HG03520 (cell line): ENCODE measurements at regions not wholly inside any gene's neighbourhood (a gene's known extent, or its start where the extent isn't known, plus 50 kb on each side); places are given as distances from the start of the nearest gene placed in this dataset.

Experiments used
- ATAC-seq: cut with Tn5 transposase; IDR thresholded peaks from one replicate; pipeline ENCODE4 v1.9.1; 2021; ENCODE audit warnings: mild to moderate bottlenecking, moderate library complexity; ENCODE audit not compliant: unreplicated experiment

GRCh38 chr3:147755310-147755709, 346.1 kb downstream of the ZIC1 start:
- no peak for ATAC-seq

GRCh38 chr3:147756476-147756875, 347.3 kb downstream of the ZIC1 start:
- no peak for ATAC-seq

DNA sequence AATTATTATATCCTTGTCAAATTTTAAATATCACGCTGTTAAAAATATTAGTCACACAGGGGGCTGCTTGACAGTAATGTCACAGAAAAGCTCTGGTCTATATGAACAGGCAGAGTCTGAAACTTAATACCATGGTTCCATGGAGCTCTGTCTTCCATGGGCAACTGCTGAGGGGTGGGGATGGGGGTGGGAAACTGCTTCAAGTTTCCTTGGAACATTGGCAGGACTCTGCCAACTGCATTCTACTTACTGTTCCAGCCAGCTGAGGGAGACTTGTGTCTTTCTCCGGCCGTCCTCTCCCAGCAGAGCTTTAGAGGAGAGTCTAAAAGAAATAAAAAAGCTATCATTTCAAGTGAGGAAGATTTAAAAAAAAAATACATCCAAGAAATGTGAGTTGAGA, 348.7 kb downstream of the ZIC1 start:
- no peak for ATAC-seq

- ATAC-seq: no peak
These were observed 349.6 kb downstream of the ZIC1 start for GRCh38 chr3:147758771-147759170.

DNA sequence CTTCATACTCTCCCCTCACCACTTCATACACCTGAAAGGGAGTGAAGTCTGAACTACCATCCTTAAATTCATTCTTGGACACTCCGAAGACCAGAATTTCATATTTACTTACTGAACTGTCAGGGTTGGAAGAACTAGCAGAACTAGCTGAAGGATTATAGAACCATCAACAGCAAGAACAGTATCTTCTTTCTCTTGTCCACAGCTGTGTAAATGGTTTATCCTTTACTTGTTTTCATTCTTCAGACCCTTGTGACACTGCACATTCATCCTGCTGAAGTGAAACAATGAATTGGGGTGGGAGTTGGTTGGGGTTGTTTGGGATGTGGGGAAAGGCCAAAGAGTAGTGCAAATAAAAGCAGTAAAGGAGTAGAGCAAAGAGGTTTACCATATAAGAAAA, 350.9 kb downstream of the ZIC1 start:
- ATAC-seq: no peak

DNA sequence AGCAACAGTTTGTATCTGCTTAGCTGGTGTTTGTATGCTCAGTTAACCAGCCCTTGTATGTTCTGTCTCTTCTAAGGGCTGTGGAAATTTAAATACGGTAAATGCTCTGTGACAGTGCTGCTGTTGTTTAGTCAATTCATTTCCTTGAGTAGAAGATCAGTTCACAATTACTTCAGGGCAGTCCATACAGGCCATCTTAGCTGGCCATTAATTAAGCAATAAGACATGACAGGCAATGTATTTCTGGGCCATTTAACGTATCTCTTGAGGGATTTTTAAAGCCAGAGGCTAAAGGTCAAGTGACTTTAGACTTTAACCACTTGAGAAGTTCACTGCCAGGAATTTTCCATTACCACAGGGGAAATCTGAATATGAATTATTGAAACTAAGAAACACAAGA, 351.8 kb downstream of the ZIC1 start:
- ATAC-seq: no peak

DNA sequence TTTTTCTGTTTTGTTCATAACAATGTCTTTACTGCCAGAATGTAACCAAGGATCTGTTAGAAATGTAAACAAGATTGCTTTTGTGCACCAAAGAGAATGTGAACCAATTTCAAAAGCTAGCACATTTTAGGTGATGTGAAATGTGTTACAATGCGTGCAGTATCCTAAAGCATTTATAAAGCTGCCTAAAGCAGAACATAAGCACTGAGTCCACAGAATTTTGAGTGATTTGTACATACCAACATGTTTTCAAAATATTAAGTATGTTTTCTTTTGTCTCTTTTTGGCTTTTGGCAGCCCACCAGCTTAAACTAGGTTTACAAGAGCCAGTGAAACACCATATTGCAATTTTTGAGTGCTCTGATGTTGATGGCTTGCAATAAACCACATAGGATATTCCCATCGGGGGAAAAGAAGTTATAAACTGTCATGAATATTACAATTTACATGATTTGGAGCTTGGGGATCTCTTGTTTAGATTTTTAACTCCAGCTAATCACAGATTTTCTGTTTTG, 364.0 kb downstream of the ZIC1 start:
- ATAC-seq: no peak

- no peak for ATAC-seq
These were observed 366.2 kb downstream of the ZIC1 start for GRCh38 chr3:147775411-147775810.

DNA sequence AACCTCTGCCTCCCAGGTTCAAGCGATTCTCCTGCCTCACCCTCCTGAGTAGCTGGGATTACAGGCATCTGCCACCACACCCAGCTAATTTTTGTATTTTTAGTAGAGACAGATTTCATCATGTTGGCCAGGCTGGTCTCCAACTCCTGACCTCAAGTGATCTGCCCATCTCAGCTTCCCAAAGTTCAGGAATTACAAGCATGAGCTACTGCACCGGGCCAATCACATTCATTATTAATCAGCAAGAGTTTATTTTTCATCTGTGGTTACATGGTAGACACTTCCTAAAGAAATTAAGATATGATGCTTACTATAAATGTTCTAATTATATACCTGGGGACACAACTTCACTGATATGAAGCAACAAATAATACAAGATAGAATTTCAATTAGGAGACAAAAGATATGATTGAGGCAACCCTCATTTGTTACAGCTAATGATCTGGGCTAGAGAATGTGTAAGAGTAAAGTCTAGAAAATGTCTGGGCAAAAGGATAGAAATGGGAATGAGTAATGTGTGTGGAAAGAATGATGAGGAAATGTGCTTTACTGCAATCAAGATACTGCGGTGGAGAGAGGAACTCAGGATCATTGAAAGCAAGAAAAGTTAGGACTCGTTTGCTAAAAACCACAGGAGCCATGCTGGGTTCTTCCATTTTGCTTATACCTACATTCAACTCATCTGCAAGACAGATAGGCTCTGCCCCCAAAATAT, 366.8 kb downstream of the ZIC1 start:
- ATAC-seq: no peak

DNA sequence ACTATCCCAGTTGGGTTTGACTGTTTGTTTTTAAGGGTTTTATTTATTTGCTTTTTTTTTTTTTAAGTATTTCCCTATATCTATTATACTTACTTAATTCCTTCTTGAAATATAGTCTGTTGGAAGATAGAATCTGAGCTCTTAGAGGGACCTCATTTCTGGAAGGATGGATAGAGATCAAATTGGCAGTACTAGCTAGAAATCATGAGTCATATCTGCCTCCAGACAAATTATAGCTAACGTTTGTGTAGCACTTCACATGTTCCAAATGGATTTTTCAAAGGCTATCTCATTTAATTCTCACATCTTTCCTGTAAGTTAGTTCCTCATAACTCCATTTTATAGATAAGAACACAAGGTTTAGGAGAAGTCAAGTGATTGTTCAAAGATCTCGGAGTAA, 384.7 kb downstream of the ZIC1 start:
- ATAC-seq: no peak

DNA sequence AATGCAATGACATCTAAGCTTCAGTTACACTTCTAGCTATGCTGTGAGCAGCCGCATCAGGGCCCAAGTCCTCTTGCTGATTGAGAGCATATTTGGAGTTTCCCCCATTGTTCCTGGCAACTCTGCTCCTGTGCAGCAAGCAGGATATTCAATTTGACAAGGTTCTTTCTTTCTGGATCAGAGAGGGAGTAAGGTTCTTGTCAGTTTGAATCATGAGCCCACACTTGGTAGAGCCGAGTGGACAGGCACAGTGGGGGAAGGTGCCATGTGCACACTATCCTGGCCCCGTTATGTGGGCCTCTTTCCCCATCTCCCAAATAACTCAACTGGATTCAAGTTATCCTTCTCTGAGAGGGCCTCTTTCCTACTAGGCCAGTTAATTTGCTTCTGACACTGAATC, 385.4 kb downstream of the ZIC1 start:
- ATAC-seq: no peak

DNA sequence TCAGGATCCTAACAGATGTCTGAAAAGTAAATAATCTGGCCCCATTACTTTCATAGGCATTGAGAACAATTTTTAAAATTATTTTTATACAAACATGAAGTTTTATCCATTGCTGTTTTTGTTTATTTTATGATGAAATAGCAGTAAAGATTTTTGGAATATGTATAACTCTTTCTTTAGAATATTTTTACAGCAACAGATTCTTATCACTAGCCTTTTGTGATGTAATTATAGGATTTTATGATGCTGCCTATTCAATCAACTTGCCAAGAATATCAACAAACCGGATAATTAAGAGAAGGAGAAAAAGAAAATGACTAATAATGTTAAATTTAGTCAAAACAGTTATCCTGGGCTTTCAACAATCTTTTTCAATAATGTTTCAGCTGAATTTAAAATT, 386.3 kb downstream of the ZIC1 start:
- ATAC-seq: no peak

DNA sequence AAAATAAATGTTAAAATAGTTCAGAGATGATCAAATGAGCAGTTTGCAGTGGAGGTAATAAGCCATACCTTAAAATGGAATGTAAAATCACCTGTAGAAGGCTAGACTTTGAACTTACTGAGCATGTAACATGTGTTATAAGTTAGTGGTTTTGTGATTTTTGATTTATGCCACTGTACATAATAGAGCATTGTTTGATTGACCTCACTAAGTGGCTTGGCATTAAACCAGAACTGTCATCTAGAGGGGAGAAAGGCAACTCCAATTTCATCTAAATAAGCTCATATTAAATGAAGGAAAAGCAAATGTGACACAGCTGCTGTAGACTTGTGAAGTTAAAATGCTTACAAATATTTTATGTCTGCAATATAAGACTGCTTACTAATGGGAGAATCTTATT, 387.9 kb downstream of the ZIC1 start:
- no peak for ATAC-seq

DNA sequence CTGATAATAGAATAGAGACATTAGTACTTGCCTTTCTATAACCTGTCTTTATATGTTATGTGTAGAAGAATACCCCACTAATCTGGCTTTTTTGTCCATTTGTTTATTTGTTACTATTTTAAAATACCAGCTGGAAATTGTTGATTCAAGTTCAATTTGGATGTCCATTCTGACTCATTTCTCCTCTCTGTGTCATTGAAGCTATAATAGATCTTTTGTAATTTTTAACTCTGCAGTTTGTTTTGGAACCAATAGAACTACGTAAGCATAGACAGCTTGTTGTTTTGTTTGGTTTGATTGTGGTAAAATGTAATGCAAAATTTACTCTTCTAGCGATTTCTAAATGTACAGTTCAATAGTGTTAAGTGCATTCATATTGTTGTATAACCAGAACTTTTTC, 390.4 kb downstream of the ZIC1 start:
- ATAC-seq: no peak

DNA sequence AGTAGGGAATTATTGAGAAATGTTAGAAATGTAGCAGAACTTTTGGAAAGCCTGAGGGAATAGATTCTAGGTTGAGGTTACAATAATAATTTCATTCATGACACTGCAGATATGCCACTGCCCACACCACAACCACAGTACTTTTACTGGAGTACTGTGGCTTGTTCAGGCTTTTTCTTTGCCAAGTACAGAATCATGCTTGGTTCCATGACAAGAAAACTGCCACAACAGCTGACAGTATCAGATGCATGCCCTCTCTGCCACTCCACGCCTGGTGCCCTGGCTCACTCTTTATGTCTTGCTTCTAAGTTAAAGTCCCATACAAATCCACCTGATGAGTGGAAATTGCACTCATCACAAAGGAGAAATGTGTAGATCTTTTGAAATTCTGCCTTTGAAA, 398.6 kb downstream of the ZIC1 start:
- no peak for ATAC-seq

DNA sequence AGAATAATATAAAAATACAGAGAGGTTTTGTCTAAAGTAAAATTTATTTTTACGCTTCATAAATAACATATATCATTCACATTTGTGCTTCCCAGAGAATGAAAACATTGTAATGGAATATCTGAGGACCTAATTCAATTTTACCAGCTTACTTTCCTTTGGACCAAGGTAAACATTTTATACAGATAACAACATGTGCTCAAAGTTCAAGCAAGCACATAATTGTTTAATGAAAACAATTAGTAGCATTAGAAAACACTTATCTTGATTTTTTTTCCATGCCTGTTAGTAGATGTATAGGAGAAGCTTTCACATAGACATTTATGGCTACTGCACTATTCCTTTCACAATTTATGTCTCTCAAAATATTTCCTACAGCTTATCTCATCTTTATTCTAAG, 400.0 kb downstream of the ZIC1 start:
- ATAC-seq: no peak

GRCh38 chr3:147812186-147812911, 403.2 kb downstream of the ZIC1 start:
- no peak for ATAC-seq

DNA sequence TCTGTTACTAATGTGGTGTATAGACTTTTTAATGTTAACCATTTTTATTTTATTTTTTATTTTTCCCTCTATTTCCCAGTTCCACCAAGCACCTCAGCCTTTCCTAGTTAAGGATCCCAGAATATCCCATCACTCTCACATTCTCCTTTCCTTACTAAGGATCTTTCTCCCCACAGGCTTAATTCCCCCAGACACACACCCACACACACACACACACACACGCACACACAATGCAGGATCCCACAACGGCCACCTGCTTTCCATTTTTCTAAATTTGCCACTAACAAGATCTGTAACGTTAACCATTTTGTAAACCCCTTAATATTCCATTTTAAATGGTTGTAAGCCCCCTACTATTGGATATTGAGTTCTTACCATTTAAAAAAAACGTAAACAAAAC, 404.1 kb downstream of the ZIC1 start:
- no peak for ATAC-seq

DNA sequence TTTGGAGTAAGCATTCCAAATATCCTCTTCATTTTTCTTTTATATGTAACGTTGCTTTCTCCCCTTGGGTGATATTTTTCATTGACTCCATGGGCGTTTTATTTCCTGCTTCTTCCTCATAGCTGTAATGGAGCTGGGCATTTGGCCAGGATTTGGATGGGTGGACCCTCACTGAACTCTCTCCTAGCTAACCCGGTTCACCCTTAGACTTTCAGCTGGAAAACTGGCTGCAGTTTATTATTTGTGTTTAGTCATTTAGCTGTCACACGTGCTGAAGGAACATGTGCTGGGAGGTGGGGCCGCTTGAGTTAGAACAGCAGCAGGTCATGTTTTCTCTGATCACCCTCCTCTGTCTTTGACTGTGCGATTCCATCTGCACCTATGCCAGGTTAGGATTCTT, 407.6 kb downstream of the ZIC1 start:
- ATAC-seq: no peak

DNA sequence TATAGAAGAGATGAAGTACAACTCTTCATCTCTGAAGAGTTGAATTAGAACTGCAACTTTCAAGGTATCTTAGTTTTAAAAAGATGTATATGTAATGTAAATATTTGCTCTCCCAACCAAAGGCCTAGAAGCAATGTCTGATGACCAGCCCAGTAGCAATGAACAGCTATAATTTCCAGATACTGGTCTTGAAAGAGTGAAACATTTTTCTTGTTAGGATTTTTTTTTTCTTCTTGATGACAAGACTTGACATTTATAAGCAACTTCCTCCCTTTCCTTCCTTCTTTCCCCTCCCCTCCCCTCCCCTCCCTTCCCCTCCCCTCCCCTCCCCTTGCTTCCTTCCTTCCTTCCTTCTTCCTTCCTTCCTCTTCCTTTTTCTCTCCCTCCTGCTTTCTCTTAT, 423.4 kb downstream of the ZIC1 start:
- no peak for ATAC-seq

DNA sequence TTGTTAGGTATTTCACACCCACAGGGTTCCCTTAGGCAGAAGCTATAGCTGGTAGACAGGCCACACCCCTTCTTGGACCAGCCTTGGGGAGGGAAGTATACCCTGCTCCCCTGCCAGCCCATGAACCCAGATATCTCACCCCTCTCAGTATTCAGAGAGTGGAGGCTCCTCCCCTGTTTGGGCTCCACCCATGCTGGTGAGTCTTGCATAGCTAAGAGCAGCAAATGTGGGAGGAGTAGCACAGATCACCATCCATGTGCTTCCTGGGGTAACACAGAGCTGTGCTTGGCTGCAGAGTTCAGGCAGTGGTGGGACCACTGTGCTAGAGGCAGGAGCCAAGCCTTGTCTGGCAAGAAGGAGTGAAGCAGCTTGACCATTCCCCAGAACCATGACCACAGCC, 427.2 kb downstream of the ZIC1 start:
- no peak for ATAC-seq

GRCh38 chr3:147838652-147839051, 429.5 kb downstream of the ZIC1 start:
- no peak for ATAC-seq

- ATAC-seq: no peak
These were observed 434.2 kb downstream of the ZIC1 start for GRCh38 chr3:147843331-147843730.
